NCI-H146 treated with DMSO at 0.1 percent for 48 hours (cell line): ENCODE measurements at regions not wholly inside any gene's neighbourhood (a gene's known extent, or its start where the extent isn't known, plus 50 kb on each side); places are given as distances from the start of the nearest gene placed in this dataset.
"Not testable (repeated sequence)": the region's sequence is repeated elsewhere in the genome, so short reads cannot be mapped to it uniquely, and the experiment has no call there.

Source experiments
- DNase-seq: peaks from one replicate; lab custom pipeline; 2025; ENCODE audit not compliant: unreplicated experiment; lab: John Stamatoyannopoulos, UW

- no peak for DNase-seq
These were observed 483.7 kb downstream of the USP25 start for GRCh38 chr21:16213518-16213917.

- DNase-seq, result no peak
These were observed 485.4 kb downstream of the USP25 start for GRCh38 chr21:16215193-16215592.

- DNase-seq, result no peak
These were observed 485.9 kb downstream of the USP25 start for GRCh38 chr21:16215663-16216183.

GRCh38 chr21:16216288-16216962, 486.6 kb downstream of the USP25 start:
- no peak for DNase-seq

GRCh38 chr21:16218682-16219343, 489.0 kb downstream of the USP25 start:
- no peak for DNase-seq

GRCh38 chr21:16224756-16225155, 495.0 kb downstream of the USP25 start:
- DNase-seq, result not testable (repeated sequence)

GRCh38 chr21:16239659-16240265, 510.0 kb downstream of the USP25 start:
- no peak for DNase-seq

GRCh38 chr21:16241016-16241415, 511.2 kb downstream of the USP25 start:
- no peak for DNase-seq

GRCh38 chr21:16241479-16241963, 511.7 kb downstream of the USP25 start:
- DNase-seq, result no peak

GRCh38 chr21:16243396-16243795, 513.6 kb downstream of the USP25 start:
- DNase-seq, result no peak

- no peak for DNase-seq
These were observed 518.9 kb downstream of the USP25 start for GRCh38 chr21:16248705-16249104.

GRCh38 chr21:16250273-16250672, 520.5 kb downstream of the USP25 start:
- DNase-seq, result no peak

- DNase-seq, result no peak
These were observed 529.2 kb downstream of the USP25 start for GRCh38 chr21:16258844-16259611.

- DNase-seq, result no peak
These were observed 532.3 kb downstream of the USP25 start for GRCh38 chr21:16262091-16262490.

- no peak for DNase-seq
These were observed 534.5 kb downstream of the USP25 start for GRCh38 chr21:16264319-16264718.

GRCh38 chr21:16269476-16269875, 539.7 kb downstream of the USP25 start:
- DNase-seq, result no peak

GRCh38 chr21:16279731-16280581, 550.2 kb downstream of the USP25 start:
- no peak for DNase-seq

- no peak for DNase-seq
These were observed 550.9 kb downstream of the USP25 start for GRCh38 chr21:16280686-16281091.

- no peak for DNase-seq
These were observed 553.7 kb downstream of the USP25 start for GRCh38 chr21:16283516-16283915.

- DNase-seq, result no peak
These were observed 555.9 kb downstream of the USP25 start for GRCh38 chr21:16285605-16286126.
